ENCODE measurements at regions not wholly inside any gene's neighbourhood (a gene's known extent, or its start where the extent isn't known, plus 50 kb on each side); places are given as distances from the start of the nearest gene placed in this dataset.
"Not testable (repeated sequence)": the region's sequence is repeated elsewhere in the genome, so short reads cannot be mapped to it uniquely, and the experiment has no call there.

DNA sequence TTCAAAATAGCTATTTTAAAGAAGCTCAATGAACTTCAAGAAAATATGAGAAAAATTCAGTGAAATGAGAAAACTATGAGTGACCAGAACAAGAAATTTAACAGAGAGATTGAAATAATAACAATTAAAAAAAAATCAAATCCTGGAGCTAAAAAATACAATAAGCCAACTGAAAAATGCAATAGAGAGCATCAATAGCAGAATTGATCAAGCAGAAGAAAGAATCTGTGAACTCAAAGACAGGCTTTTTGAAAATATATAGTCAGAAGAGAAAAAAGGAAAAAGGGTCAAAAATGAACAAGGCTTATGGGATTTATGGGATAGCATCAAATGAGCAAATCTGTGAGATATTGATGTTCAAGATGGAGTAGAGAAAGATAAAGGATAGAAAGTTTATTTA lies 133.0 kb downstream of the OTUD1 start:
- TF ChIP-seq, protein P1, sequence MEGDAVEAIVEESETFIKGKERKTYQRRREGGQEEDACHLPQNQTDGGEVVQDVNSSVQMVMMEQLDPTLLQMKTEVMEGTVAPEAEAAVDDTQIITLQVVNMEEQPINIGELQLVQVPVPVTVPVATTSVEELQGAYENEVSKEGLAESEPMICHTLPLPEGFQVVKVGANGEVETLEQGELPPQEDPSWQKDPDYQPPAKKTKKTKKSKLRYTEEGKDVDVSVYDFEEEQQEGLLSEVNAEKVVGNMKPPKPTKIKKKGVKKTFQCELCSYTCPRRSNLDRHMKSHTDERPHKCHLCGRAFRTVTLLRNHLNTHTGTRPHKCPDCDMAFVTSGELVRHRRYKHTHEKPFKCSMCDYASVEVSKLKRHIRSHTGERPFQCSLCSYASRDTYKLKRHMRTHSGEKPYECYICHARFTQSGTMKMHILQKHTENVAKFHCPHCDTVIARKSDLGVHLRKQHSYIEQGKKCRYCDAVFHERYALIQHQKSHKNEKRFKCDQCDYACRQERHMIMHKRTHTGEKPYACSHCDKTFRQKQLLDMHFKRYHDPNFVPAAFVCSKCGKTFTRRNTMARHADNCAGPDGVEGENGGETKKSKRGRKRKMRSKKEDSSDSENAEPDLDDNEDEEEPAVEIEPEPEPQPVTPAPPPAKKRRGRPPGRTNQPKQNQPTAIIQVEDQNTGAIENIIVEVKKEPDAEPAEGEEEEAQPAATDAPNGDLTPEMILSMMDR (IDR thresholded peaks at IDR 0.05; ENCODE audit: insufficient read depth, low read depth, low read length, missing control alignments) = no peak

DNA sequence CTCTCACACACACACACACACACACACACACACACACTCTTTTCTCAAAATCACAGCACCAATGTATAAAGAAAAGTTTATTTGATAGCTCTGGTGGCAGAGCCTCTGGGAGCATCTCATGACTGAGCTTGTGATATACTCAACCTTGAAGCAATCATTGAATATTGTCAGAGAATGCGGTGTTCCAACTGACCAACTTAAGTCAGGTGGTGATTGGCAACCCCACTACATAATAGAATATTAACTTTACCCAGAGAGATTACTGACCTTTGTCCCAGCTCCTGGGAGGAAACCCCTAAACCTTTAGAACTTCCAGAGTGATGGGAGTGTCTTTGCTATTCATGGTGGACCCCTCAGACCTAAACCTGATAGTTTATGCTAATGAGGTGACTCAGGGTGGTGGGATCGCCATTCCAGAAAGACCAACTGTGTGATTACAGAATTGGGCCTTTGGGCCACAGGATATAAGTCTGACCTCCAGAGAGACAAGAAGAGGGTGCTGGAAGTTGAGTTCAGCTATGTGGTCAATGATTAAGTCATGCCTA lies 143.1 kb downstream of the OTUD1 start:
- no peak overlapping the region for H3K4me3 ChIP-seq (ENCODE audit: low read length)
- no peak for DNase-seq (ENCODE audit: low read depth)
- TF ChIP-seq, protein P1 (IDR thresholded peaks at IDR 0.05; ENCODE audit: insufficient read depth, low read depth, low read length, missing control alignments) = no peak

More for the DNA sequence above, 133.0 kb downstream of the OTUD1 start:
- no peak overlapping the region for H3K4me3 ChIP-seq (ENCODE audit: low read length)
- DNase-seq (ENCODE audit: low read depth) = no peak

DNA sequence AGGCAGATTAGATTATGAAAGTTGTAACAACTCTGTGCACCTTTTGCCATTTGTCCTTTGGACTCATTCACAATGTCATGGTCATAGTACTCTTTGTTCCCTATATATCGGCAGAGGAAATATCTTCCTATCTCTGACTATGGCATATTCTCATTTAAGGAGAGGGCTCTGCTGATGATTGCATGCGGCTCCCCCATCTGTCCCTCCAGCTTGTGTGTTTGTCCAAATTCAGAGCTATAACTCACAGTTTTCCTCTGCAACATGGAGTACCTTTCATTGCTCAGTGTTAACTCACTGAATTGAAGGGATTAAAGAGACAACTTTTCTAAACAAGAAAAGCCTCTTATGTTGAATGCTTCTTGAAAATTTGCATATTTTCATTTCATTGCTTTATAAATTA lies 145.5 kb downstream of the OTUD1 start:
- TF ChIP-seq, protein P1 (IDR thresholded peaks at IDR 0.05; ENCODE audit: insufficient read depth, low read depth, low read length, missing control alignments) = no peak
- no peak overlapping the region for H3K4me3 ChIP-seq (ENCODE audit: low read length)
- DNase-seq (ENCODE audit: low read depth) = no peak

DNA sequence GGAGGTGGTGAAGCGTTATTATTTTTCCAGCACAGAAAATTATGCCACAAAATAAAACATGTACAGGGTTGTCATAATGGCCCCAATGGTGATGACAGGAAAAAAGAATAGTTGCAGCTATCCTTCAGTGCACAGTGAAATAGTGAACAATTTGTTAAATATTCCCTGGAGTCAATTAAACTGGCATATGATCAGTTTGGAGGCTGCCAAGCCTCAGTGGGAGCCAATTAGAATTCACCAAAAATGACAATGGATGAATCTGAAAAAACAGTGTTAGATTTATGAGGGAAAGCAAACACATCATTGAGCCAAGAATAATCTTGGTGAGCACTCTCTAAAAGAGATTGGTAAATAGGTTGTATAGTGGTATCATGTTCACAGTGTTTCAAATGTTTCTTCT lies 146.3 kb downstream of the OTUD1 start:
- DNase-seq (ENCODE audit: low read depth) = no peak
- no peak overlapping the region for H3K4me3 ChIP-seq (ENCODE audit: low read length)
- TF ChIP-seq, protein P1 (IDR thresholded peaks at IDR 0.05; ENCODE audit: insufficient read depth, low read depth, low read length, missing control alignments) = no peak

DNA sequence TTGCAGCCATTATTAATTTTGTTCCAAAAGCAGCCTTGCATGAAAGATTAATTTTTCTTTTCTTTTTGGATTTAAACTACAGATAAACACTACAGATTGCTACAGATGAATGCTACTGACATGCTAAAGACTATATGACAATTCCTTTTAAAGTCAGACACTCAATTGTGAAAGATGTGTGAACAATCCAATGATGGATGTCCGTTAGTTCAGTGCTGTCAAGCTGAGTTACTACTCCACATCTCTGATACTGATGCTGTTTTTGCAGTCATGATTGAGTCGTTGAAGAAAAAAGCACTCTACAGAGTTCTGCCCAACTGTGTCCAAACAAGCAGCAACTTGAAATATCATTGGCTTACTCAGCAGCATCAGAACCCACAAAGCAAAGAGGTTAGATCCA lies 146.8 kb downstream of the OTUD1 start:
- peak; percentile 34 for DNase-seq (ENCODE audit: low read depth)
- no peak overlapping the region for H3K4me3 ChIP-seq (ENCODE audit: low read length)
- TF ChIP-seq, protein P1 (IDR thresholded peaks at IDR 0.05; ENCODE audit: insufficient read depth, low read depth, low read length, missing control alignments) = no peak

DNA sequence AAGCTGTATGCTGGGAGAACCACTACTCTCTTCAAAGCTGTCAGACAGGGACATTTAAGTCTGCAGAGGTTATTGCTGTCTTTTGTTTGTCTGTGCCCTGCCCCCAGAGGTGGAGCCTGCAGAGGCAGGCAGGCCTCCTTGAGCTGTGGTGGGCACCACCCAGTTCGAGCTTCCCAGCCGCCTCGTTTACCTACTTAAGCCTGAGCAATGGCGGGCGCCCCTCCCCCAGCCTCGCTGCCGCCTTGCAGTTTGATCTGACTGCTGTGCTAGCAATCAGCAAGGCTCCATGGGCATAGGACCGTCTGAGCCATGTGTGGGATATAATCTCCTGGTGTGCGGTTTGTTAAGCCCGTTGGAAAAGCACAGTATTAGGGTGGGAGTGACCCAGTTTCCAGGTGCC lies 156.4 kb downstream of the OTUD1 start:
- DNase-seq (ENCODE audit: low read depth); H3K4me3 ChIP-seq (ENCODE audit: low read length): not testable (repeated sequence)

DNA sequence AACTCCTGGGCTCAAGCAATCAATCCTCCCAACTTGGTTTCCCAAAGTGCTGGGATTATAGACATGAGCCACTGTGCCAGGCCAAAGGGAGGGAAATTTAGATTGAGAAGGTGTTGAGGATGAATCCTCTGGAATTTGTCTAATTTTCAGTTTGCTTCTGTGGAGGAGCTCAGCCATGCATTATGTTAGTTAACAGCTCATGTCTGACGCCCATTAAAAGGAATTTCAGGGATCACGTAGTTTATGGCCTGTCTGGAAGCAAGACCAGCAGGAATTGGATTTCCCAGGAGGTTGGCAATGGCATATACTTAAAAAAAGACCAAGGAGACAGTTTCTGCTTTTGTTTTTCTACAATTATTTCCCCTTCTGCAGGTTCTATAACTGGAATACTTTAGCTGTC lies 165.7 kb downstream of the OTUD1 start:
- H3K4me3 ChIP-seq (ENCODE audit: low read length) = no peak overlapping the region
- TF ChIP-seq, protein P1 (IDR thresholded peaks at IDR 0.05; ENCODE audit: insufficient read depth, low read depth, low read length, missing control alignments) = no peak
- DNase-seq (ENCODE audit: low read depth) = no peak

Data from epithelial cell of esophagus (primary cell).